ENCODE measurements at regions not wholly inside any gene's neighbourhood (a gene's known extent, or its start where the extent isn't known, plus 50 kb on each side); places are given as distances from the start of the nearest gene placed in this dataset.

DNA sequence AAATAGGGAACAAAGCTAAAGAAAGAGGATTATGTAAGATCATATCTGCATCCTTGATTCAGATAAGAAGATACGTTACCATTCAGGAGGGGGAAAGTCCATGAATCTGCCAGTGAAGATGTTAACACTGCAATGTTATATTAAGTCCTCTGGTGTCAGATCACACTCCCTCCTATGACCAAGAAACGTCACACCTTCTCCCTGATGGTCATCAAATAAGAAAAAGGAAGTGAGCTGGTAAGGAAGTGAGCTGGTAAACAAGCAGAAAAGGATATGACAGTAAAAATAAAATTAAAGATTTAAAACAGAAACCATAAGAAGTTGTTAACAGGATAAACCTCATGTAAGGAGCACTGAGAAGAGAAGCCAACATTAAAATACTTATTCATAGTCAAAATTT lies 340.2 kb downstream of the SEC23A start:
- DNase-seq (ENCODE audit: low read depth in 2 of 2) = no peak

- no peak for DNase-seq (ENCODE audit: low read depth in 2 of 2)
Observed at GRCh38 chr14:38762426-38762825, 340.6 kb downstream of the SEC23A start.

GRCh38 chr14:38761033-38761432 lies 342.0 kb downstream of the SEC23A start:
- DNase-seq (ENCODE audit: low read depth in 2 of 2) = no peak

- DNase-seq (ENCODE audit: low read depth in 2 of 2) = no peak
Observed at GRCh38 chr14:38758661-38759060, 344.4 kb downstream of the SEC23A start.

DNA sequence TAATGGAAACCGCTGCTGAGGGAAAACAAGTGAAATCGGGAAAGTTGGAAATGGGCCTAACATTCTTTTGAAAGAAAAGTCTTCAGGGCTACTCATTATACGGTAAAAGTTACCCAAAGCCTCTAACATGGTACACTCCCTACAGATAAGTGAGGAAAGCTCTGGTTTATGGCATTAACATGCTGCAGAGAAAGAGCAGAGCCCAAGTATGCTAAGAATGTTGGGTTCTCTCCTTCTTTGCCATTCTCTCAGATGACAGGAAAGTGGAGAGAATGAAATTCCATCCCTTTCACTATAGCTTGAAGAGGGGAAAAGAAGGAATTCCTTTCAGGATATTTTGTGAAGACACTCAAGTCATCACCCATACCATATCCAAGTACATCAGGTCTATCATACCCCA lies 348.0 kb downstream of the SEC23A start:
- DNase-seq (ENCODE audit: low read depth in 2 of 2) = no peak

DNA sequence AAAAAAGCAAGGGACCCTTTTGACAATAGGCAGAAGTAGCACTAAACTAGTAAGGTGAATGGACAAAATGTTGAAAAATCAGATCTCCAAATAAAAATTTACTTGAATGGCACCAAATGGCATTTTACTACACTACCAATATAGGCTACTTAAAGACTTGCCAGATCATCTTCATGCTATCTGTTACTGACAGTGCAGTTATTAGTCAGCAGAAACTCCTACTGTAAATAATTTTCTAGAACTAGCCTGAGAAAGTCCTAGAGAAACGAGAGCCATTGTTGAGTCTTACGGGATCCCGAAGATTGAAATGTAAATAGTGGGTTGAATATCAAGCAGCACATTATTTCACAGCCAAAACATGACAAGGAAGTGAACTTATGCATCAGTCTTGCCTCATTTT lies 350.3 kb downstream of the SEC23A start:
- no peak for DNase-seq (ENCODE audit: low read depth in 2 of 2)

DNA sequence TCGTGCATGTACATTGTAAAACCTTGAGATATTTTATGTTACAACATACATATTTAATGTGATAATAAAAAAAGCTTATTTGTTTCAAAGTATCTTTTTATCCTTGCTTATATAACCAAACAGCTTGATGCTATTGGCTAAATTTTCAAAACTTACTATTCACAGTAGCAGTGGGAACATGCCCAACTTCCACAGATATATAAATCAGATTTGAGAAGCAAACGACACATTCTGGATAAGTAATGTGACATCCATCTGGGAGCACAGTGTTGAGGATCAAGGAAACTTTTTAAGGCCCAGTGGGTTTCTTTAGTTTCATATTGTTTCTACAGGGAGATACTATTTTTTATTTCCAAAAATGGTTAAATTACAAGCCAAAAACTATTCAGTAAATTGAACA lies 350.7 kb downstream of the SEC23A start:
- DNase-seq (ENCODE audit: low read depth in 2 of 2) = no peak

DNA sequence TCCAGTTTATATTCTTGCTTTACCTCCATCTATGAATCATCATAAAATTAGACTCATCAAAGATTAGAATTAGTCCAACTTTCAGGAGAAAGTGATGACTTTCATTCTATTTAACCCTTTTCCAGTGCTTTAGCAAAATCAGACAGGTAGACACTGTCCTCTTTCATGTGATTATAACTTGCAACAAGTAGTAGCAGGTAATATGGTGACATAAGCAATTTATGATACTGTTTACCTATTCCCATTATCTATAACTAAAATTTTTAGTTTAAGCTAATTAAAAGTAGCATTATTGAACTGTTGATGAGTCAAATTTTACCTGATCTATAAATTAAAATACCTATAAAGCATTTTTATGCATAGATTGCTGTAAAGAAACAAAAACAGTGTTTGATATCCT lies 351.6 kb downstream of the SEC23A start:
- DNase-seq (ENCODE audit: low read depth in 2 of 2) = no peak

DNA sequence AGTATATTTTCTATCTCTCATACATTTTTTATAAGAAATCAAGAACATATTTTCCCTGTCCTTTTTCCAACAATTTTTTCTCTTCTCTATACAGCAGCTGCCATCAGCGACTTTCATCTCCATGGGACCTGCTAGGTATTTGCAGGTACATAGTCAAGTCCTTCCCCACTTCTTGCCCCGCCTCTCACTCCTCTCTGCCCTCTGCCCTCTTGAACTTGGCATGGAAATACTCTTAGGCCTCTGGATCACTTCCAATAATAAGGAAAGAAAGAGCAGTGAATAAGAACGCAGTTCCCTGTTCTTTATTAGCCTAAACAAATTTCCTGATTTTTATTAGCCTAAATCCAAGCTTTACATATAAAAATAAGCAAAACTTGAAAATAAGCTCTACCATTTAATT lies 353.1 kb downstream of the SEC23A start:
- DNase-seq (ENCODE audit: low read depth in 2 of 2) = no peak

DNA sequence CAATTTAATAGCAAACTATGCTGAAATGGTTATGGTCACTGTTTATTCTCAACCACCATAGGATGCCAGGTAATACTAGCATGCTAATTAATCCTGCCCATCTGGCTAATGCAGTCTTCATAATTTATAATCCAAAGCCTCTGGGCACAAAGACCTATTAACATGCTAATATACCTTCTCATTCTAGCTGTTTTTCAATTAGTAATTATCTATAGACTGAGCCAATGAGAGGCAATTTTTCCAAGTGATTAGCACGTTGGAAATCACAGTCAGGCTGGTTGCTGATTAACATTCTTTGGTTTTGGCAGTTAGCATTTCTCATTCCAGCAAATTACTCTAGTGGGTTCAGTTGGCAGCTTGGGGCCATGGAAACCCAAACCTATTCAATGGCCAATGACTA lies 357.2 kb downstream of the SEC23A start:
- DNase-seq (ENCODE audit: low read depth in 2 of 2) = no peak

GRCh38 chr14:38743966-38744584 lies 359.0 kb downstream of the SEC23A start:
- no peak for DNase-seq (ENCODE audit: low read depth in 2 of 2)

DNA sequence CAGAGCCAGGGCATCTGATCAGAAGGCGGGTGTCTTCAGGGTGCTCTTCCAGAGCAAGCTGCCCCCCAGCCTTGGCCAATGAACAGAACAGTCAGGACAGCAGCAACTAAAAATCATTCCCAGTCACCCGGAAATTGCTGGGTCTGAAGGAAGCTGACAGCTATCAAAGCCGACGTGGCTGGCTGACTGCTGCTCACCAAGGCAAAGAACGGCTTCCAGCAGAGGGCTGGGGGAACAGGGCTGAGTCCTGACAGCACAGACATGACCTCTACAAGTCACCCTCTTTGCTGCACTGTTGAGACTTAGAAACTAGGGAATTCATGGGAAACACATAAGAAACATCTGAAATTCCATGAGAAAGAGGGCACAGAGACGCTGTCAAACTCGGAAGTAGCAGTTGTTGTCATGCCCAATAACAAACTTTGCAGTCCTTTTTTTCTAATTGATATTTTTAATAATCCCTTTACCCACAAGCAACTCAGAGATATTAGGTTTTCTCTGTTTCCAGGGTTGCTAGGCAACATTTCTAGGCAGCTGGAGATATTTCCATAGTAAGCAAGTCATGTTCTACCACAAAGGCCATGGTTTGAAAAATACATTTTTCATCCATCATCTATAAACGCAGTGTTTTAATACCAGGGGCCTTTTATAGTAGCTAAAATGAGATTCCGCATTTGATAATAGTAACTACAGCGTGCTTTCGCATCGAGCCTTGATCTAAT lies 365.2 kb downstream of the SEC23A start:
- no peak for DNase-seq (ENCODE audit: low read depth in 2 of 2)

DNA sequence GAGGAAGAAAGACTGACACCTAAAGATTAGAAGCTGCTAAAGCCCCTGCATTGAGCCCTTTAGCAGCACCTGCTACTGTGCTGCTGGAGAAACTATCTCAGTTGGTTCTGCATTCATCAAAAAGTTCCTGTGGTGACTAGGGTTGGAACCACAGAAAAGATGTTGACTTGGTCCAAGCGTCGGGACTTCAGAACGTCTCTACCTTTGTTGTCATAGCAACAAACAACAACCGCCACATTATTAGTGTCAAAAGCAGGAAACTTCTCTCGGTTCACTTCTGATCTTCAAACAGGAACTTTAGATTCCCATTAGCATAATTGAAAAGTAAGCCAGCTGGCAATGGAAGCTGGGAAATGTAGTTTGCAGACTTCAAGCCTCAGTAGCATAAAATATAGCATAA lies 368.0 kb downstream of the SEC23A start:
- no peak for DNase-seq (ENCODE audit: low read depth in 2 of 2)

GRCh38 chr14:38731962-38732361 lies 371.1 kb downstream of the SEC23A start:
- DNase-seq (ENCODE audit: low read depth in 2 of 2) = no peak

DNA sequence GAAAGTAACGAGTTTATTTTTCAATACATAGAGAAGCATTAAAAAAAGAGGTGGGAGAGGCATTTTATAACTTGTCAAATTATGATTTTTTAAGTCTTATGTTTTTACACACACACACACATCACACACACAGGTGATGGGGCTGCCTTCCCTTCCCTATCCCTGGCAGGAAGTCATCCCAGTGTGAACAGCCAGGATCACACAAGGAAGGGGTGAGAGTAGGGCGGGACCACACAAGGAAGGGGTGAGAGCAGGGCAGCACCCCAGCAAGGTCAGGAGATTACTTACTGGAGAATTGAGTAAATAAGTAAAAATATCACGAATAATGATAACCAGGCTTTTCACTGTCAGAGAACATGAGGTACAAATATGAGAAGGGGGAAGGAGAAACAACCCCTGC lies 372.6 kb downstream of the SEC23A start:
- no peak for DNase-seq (ENCODE audit: low read depth in 2 of 2)

GRCh38 chr14:38727731-38728130 lies 375.3 kb downstream of the SEC23A start:
- DNase-seq (ENCODE audit: low read depth in 2 of 2) = no peak

- DNase-seq (ENCODE audit: low read depth in 2 of 2) = no peak
Observed at GRCh38 chr14:38724621-38725020, 378.4 kb downstream of the SEC23A start.

GRCh38 chr14:38723959-38724358 lies 379.1 kb downstream of the SEC23A start:
- no peak for DNase-seq (ENCODE audit: low read depth in 2 of 2)

DNA sequence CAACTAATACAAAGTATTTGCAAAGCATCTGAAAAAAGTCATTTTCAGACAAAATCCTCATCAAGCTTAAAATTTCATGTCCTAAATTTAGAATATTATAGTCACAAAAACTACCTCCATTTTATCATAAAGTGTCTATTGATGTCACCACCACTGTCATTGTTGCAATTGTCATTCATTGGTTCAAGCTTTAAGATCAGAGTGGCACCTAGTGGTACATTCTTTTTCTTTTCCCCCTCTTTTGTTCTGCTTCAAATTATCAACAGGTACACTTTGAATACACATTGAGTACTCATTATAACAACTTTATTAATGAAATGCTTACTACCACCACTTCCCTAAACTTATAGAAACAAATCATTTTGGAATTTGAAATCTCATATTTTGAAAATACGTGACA lies 379.8 kb downstream of the SEC23A start:
- no peak for DNase-seq (ENCODE audit: low read depth in 2 of 2)

GRCh38 chr14:38721822-38722431 lies 381.1 kb downstream of the SEC23A start:
- peak; percentile 10 to 17 for DNase-seq (ENCODE audit: low read depth in 2 of 2)

DNA sequence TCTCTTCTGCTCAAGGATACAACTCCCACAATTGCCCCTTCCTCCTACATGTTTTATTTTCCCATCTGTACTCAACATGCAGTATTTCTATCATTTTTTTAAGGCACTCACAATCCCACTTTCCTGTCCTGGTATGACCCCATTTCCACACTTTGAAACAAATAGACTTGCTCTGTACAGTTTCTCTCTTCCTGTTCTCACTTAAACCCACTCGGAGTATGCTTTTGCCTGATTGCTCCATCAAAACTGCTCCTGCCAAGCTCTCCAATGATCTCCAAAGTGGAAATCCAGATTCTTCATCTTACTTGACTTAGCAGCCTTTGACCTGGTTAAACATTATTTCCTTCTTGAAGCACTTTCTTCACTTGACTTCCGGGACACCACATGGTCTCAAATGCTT lies 384.5 kb downstream of the SEC23A start:
- DNase-seq (ENCODE audit: low read depth in 2 of 2) = no peak

GRCh38 chr14:38716926-38717325 lies 386.1 kb downstream of the SEC23A start:
- DNase-seq (ENCODE audit: low read depth in 2 of 2) = no peak

DNA sequence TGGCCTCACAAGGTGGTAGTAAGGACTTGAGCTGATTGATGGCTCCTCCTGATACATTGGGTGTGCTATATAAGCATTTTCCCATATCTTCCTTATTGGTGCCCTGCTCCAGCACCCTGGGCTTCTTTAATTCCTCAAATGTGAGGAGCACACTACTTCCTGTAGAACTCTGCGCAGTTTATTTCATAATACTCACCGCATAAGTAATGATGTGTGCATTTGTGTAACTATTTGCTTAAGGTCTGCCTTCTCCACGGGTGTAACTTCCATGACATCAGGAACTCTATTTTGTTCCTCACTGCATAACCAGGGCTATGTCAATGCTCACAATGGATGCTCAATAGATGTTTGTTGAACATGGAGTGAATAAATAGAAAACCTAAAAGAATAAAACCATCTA lies 392.2 kb downstream of the SEC23A start:
- no peak for DNase-seq (ENCODE audit: low read depth in 2 of 2)

All from fibroblast of skin of left biceps (primary cell).